ENCODE measurements at regions not wholly inside any gene's neighbourhood (a gene's known extent, or its start where the extent isn't known, plus 50 kb on each side); places are given as distances from the start of the nearest gene placed in this dataset.

- CTCF ChIA-PET, result no interaction called here
- POLR2A ChIA-PET, result no interaction called here
- TF ChIP-seq FOXA1 (IDR thresholded peaks at IDR 0.05) (no peak), CTBP1 (IDR thresholded peaks at IDR 0.05; ENCODE audit: borderline replicate concordance) (no peak), FOXM1 (IDR thresholded peaks at IDR 0.05; ENCODE audit: borderline replicate concordance) (no peak), BHLHE40 (IDR thresholded peaks at IDR 0.05; ENCODE audit: borderline replicate concordance) (no peak), ELF4 (IDR thresholded peaks at IDR 0.05) (no peak), SUZ12 (IDR thresholded peaks at IDR 0.05) (no peak), FOXK2 (IDR thresholded peaks at IDR 0.05) (no peak), SP1 (IDR thresholded peaks at IDR 0.05) (no peak)
- no peak for DNase-seq (ENCODE audit: extremely low spot score)
Observed at GRCh38 chr1:213604477-213604876, 383.3 kb upstream of the PROX1 start.

DNA sequence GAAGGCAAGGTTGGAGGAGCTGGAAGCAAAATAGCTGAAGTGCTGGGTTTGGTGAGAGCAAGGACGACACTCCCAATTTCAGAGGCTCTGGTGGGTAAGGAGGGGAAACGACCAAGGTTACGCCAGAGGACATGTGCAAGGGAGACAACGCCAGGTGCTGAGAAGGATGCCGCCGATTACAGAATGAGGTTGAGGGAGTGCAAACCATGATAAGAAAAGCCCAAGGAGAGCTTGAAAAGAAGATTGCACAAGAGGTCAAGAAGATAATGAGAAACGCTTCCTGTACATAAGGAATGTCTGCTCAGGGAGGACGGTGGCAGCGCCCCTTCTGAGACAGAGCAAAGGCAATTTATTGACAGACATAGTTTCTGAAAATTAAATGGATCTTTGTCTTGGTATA is 382.0 kb upstream of the PROX1 start:
- no peak for DNase-seq (ENCODE audit: extremely low spot score)
- POLR2A ChIA-PET, result no interaction called here
- TF ChIP-seq TARDBP (IDR thresholded peaks at IDR 0.05) (no peak), BHLHE40 (IDR thresholded peaks at IDR 0.05; ENCODE audit: borderline replicate concordance) (no peak), SUZ12 (IDR thresholded peaks at IDR 0.05) (no peak), ELF4 (IDR thresholded peaks at IDR 0.05) (no peak), LEF1 (IDR thresholded peaks at IDR 0.05; ENCODE audit: borderline replicate concordance) (no peak), FOXK2 (IDR thresholded peaks at IDR 0.05) (no peak), L3MBTL2 (conservative IDR thresholded peaks at IDR 0.05) (no peak), FOXM1 (IDR thresholded peaks at IDR 0.05; ENCODE audit: borderline replicate concordance) (no peak), HDGF (IDR thresholded peaks at IDR 0.05; ENCODE audit: borderline replicate concordance) (no peak), SP1 (IDR thresholded peaks at IDR 0.05) (no peak), ARNT (IDR thresholded peaks at IDR 0.05) (no peak), ZNF384 (IDR thresholded peaks at IDR 0.05) (no peak)
- TF ChIP-seq, protein P1, sequence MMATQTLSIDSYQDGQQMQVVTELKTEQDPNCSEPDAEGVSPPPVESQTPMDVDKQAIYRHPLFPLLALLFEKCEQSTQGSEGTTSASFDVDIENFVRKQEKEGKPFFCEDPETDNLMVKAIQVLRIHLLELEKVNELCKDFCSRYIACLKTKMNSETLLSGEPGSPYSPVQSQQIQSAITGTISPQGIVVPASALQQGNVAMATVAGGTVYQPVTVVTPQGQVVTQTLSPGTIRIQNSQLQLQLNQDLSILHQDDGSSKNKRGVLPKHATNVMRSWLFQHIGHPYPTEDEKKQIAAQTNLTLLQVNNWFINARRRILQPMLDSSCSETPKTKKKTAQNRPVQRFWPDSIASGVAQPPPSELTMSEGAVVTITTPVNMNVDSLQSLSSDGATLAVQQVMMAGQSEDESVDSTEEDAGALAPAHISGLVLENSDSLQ (IDR thresholded peaks at IDR 0.05), result no peak
- CTCF ChIA-PET, result no interaction called here

- POLR2A ChIA-PET, result no interaction called here
- CTCF ChIA-PET, result no interaction called here
- TF ChIP-seq FOXA1 (IDR thresholded peaks at IDR 0.05), result no peak
- no peak for TF ChIP-seq ARNT (IDR thresholded peaks at IDR 0.05)
- TF ChIP-seq NFRKB (IDR thresholded peaks at IDR 0.05), result no peak
- TF ChIP-seq HDGF (IDR thresholded peaks at IDR 0.05; ENCODE audit: borderline replicate concordance), result no peak
Observed at GRCh38 chr1:213606252-213606820, 381.4 kb upstream of the PROX1 start.

GRCh38 chr1:213613549-213613948 is 374.2 kb upstream of the PROX1 start:
- TF ChIP-seq ZNF384 (IDR thresholded peaks at IDR 0.05) (no peak), SP1 (IDR thresholded peaks at IDR 0.05) (no peak)
- DNase-seq (ENCODE audit: extremely low spot score), result no peak
- ChIA-PET CTCF (no interaction called here), POLR2A (no interaction called here)

More at GRCh38 chr1:213606252-213606820, 381.4 kb upstream of the PROX1 start:
- DNase-seq (ENCODE audit: extremely low spot score), result no peak

DNA sequence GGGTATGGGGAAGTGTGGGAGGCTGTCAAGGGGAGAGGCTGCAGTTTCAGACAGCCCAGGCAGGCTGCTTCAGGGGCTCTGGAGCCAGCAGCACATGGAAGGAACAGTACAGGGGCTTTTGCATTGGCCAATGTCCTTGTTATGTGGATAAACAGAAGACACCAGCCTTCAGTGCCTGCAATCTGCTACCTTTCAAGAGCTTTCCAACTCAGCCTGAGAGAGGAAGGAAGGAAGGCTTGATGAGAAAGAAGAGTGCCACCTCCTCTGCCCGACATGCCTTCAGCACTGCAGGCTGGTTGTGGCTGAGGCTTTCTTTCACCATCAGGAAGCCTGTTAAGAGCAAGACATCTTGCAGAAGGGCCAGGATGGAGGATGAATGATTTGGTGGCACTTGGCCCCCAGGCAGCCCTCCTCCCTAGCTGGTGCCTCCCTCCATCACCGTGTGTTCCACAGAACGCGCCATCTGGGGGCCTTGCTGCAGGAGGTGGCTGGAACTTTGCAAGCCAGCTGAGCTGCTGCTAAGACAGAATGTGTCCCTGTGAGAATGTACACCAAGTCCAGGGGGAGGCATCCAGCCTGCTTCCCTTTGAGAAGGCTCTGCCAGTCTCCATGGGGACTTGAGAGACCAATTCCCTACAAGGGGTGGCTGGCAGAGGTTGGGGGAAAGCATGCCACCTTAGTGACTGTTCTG is 372.4 kb upstream of the PROX1 start:
- POLR2A ChIA-PET, result no interaction called here
- no peak for DNase-seq (ENCODE audit: extremely low spot score)
- CTCF ChIA-PET, result no interaction called here
- no peak for TF ChIP-seq ARNT (IDR thresholded peaks at IDR 0.05)
- no peak for TF ChIP-seq ELF4 (IDR thresholded peaks at IDR 0.05)
- no peak for TF ChIP-seq TARDBP (IDR thresholded peaks at IDR 0.05)
- TF ChIP-seq CTBP1 (IDR thresholded peaks at IDR 0.05; ENCODE audit: borderline replicate concordance), result no peak
- no peak for TF ChIP-seq HDGF (IDR thresholded peaks at IDR 0.05; ENCODE audit: borderline replicate concordance)

DNA sequence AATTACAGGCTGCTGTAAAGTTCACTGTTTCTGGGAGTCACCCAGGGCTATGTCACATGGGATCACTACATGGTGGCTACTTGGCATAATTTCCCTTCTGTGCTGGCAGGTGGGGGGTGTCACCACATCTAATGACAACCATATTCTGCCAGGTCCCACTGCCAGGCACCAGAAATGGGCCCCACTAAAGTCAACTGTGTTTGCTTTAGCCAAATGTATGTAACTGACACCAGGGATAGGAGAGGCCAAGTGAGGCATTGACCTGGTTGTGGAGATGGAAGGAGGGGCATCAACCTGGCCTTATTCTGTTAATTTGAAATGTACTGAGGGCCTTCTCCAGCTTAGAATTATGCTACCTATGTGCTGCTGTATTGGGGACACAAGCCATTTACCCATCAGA is 370.6 kb upstream of the PROX1 start:
- CTCF ChIA-PET, result no interaction called here
- POLR2A ChIA-PET, result no interaction called here
- DNase-seq (ENCODE audit: extremely low spot score), result no peak

GRCh38 chr1:213618094-213618493 is 369.7 kb upstream of the PROX1 start:
- DNase-seq (ENCODE audit: extremely low spot score), result no peak
- CTCF ChIA-PET, result no interaction called here
- TF ChIP-seq, protein P1 (IDR thresholded peaks at IDR 0.05), result no peak
- TF ChIP-seq NFRKB (IDR thresholded peaks at IDR 0.05) (no peak), HDGF (IDR thresholded peaks at IDR 0.05; ENCODE audit: borderline replicate concordance) (no peak), CTBP1 (IDR thresholded peaks at IDR 0.05; ENCODE audit: borderline replicate concordance) (no peak)
- POLR2A ChIA-PET, result no interaction called here

More for the DNA sequence above, 370.6 kb upstream of the PROX1 start:
- TF ChIP-seq SUZ12 (IDR thresholded peaks at IDR 0.05), result no peak
- no peak for TF ChIP-seq FOXK2 (IDR thresholded peaks at IDR 0.05)

GRCh38 chr1:213619026-213619425 is 368.7 kb upstream of the PROX1 start:
- DNase-seq (ENCODE audit: extremely low spot score), result no peak
- TF ChIP-seq FOXM1 (IDR thresholded peaks at IDR 0.05; ENCODE audit: borderline replicate concordance), result no peak
- TF ChIP-seq HDGF (IDR thresholded peaks at IDR 0.05; ENCODE audit: borderline replicate concordance), result no peak
- no peak for TF ChIP-seq FOXA1 (IDR thresholded peaks at IDR 0.05)
- TF ChIP-seq NFRKB (IDR thresholded peaks at IDR 0.05), result no peak
- TF ChIP-seq ELF4 (IDR thresholded peaks at IDR 0.05), result no peak
- TF ChIP-seq L3MBTL2 (conservative IDR thresholded peaks at IDR 0.05), result no peak
- no peak for TF ChIP-seq SP1 (IDR thresholded peaks at IDR 0.05)
- TF ChIP-seq SUZ12 (IDR thresholded peaks at IDR 0.05), result no peak
- TF ChIP-seq LEF1 (IDR thresholded peaks at IDR 0.05; ENCODE audit: borderline replicate concordance), result no peak
- no peak for TF ChIP-seq BHLHE40 (IDR thresholded peaks at IDR 0.05; ENCODE audit: borderline replicate concordance)
- no peak for TF ChIP-seq TARDBP (IDR thresholded peaks at IDR 0.05)
- no peak for TF ChIP-seq ZNF384 (IDR thresholded peaks at IDR 0.05)
- no peak for TF ChIP-seq ARNT (IDR thresholded peaks at IDR 0.05)
- no peak for TF ChIP-seq FOXK2 (IDR thresholded peaks at IDR 0.05)
- TF ChIP-seq, protein P1 (IDR thresholded peaks at IDR 0.05), result no peak
- no peak for TF ChIP-seq CTBP1 (IDR thresholded peaks at IDR 0.05; ENCODE audit: borderline replicate concordance)
- CTCF ChIA-PET, result no interaction called here
- POLR2A ChIA-PET, result no interaction called here
